ENCODE measurements at regions not wholly inside any gene's neighbourhood (a gene's known extent, or its start where the extent isn't known, plus 50 kb on each side); places are given as distances from the start of the nearest gene placed in this dataset.

DNA sequence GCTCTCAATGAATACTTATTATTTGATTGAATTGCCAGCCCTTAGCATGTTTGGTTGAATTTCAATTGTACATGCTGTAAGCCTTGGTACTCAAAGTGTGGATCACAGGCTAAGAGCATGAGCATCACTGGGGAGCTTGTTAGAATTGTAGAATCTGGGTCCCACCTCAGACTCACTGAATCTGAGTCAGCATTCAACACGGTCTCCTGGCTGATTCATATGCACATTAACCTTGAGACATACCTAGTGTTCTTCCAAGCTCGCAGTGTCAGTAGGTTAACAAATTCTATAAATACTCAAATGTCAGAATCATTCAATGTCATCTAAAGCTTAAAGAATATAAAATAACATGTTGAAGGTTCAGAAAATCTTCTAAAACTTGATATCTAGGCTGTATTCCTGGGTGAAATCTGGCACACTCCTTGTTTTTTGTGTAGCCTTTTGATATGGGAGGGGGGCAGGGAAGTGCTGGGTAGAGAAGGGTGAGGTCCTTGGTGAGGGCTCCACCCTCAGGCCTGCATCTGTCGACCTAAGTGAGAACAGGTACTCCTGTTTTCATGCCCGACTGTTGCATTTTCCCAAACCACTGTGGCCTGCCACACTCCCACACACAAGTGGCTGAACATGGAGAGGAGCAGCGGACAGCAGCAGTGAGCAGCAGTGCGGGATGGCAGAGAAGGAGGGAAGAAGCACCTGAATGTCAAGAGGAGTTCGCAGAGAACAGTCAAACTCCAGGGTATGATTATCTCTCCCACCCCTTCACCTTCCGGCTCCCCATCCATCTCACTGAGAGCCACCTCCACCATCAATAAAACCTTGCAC is 529.6 kb upstream of the IGFBP7 start:
- H3K9me3 Mint-ChIP-seq (ENCODE audit: unreplicated experiment) = no peaks in the 10 kb centered on the region
- H3K27ac Mint-ChIP-seq (ENCODE audit: unreplicated experiment) = no peak overlapping the region
- DNase-seq (ENCODE audit: extremely low spot score, unreplicated experiment) = no peak
- no peaks in the 10 kb centered on the region for H3K36me3 Mint-ChIP-seq (ENCODE audit: unreplicated experiment)
- TF ChIP-seq, protein P1, sequence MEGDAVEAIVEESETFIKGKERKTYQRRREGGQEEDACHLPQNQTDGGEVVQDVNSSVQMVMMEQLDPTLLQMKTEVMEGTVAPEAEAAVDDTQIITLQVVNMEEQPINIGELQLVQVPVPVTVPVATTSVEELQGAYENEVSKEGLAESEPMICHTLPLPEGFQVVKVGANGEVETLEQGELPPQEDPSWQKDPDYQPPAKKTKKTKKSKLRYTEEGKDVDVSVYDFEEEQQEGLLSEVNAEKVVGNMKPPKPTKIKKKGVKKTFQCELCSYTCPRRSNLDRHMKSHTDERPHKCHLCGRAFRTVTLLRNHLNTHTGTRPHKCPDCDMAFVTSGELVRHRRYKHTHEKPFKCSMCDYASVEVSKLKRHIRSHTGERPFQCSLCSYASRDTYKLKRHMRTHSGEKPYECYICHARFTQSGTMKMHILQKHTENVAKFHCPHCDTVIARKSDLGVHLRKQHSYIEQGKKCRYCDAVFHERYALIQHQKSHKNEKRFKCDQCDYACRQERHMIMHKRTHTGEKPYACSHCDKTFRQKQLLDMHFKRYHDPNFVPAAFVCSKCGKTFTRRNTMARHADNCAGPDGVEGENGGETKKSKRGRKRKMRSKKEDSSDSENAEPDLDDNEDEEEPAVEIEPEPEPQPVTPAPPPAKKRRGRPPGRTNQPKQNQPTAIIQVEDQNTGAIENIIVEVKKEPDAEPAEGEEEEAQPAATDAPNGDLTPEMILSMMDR (IDR thresholded peaks at IDR 0.05) = no peak
- peaks cover 12% of the 10 kb centered on the region for H3K27me3 Mint-ChIP-seq (ENCODE audit: unreplicated experiment)
- no peaks in the 10 kb centered on the region for H3K4me1 Mint-ChIP-seq (ENCODE audit: unreplicated experiment)
- no peak overlapping the region for H3K4me3 Mint-ChIP-seq (ENCODE audit: unreplicated experiment)

DNA sequence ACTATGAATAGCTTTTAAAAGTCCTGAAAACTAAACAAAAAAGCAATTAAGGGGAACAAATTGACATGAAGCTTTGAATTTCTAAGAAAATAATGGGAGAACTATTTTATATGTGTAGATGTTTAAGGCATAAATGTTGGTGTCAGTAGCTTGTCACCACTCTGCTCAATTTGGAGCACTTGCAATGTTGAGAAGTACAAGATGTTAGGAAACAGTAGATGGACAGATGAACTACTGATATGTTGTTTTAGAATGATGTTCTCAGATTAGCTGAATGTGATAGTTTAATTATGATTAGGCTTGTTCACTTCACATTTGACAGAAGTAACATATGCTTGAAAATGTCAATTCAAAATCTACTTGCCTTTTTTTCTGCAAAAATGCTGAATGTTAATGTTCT is 525.7 kb upstream of the IGFBP7 start:
- Mint-ChIP-seq H3K9me3 (ENCODE audit: unreplicated experiment) (no peaks in the 10 kb centered on the region), H3K27ac (ENCODE audit: unreplicated experiment) (no peak overlapping the region), H3K36me3 (ENCODE audit: unreplicated experiment) (no peaks in the 10 kb centered on the region), H3K4me1 (ENCODE audit: unreplicated experiment) (no peaks in the 10 kb centered on the region), H3K4me3 (ENCODE audit: unreplicated experiment) (no peak overlapping the region), H3K27me3 (ENCODE audit: unreplicated experiment) (peaks cover 15% of the 10 kb centered on the region)
- TF ChIP-seq, protein P1 (IDR thresholded peaks at IDR 0.05) = no peak
- DNase-seq (ENCODE audit: extremely low spot score, unreplicated experiment) = no peak

DNA sequence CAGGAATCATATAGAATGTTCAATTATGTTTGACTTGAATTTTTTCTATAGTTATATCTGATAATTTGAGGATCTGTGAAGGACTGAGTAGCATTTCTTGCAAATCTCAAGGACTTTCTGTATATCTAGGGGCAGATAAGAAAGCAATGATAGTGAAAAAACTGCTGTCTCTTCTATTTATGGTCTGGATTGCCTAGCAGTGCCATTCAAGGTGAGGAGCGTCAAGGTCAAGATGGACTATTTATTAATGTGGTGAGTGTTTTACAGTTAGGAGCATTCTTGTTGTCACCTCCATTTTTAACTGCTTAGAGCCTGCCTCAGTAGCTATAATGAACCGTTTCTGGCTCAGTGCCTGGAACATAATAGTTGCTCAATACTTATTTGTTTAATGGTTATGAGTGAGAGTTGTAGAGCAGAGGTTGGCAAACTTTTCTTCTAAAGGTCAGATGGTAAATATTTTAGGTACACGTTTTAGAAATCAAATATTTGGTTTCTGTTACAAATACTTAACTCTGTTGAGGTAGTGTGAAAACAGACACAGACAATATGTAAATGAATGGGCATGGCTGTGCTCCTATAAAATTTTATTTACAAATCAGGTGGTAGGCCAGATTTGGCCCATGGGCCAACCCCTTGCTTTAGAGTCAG is 523.2 kb upstream of the IGFBP7 start:
- no peaks in the 10 kb centered on the region for H3K9me3 Mint-ChIP-seq (ENCODE audit: unreplicated experiment)
- no peak overlapping the region for H3K4me3 Mint-ChIP-seq (ENCODE audit: unreplicated experiment)
- no peaks in the 10 kb centered on the region for H3K4me1 Mint-ChIP-seq (ENCODE audit: unreplicated experiment)
- no peaks in the 10 kb centered on the region for H3K36me3 Mint-ChIP-seq (ENCODE audit: unreplicated experiment)
- peaks cover 15% of the 10 kb centered on the region for H3K27me3 Mint-ChIP-seq (ENCODE audit: unreplicated experiment)
- DNase-seq (ENCODE audit: extremely low spot score, unreplicated experiment) = no peak
- TF ChIP-seq, protein P1 (IDR thresholded peaks at IDR 0.05) = no peak
- no peak overlapping the region for H3K27ac Mint-ChIP-seq (ENCODE audit: unreplicated experiment)

DNA sequence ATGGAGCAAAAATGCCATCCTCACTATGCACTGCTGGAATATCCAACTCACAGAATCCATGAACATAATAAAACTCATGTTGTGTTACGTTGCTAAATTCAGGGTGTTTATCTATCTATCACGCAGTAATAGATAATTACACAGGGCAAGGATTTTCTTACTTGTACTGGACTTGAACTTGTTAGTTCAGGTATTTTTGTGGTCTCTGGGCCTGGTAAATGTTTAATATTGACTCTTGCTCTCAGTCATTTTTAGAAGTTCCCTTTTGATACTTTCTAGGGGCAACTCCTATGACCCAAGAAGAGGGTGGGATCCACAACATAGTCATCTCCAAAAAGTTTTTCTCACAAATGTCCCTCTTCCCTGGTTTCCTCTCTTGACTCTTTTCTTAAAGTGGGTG is 522.4 kb upstream of the IGFBP7 start:
- Mint-ChIP-seq H3K27ac (ENCODE audit: unreplicated experiment) (no peak overlapping the region), H3K4me1 (ENCODE audit: unreplicated experiment) (no peaks in the 10 kb centered on the region), H3K36me3 (ENCODE audit: unreplicated experiment) (no peaks in the 10 kb centered on the region), H3K27me3 (ENCODE audit: unreplicated experiment) (peaks cover 11% of the 10 kb centered on the region), H3K4me3 (ENCODE audit: unreplicated experiment) (no peak overlapping the region), H3K9me3 (ENCODE audit: unreplicated experiment) (no peaks in the 10 kb centered on the region)
- TF ChIP-seq, protein P1 (IDR thresholded peaks at IDR 0.05) = no peak
- no peak for DNase-seq (ENCODE audit: extremely low spot score, unreplicated experiment)

DNA sequence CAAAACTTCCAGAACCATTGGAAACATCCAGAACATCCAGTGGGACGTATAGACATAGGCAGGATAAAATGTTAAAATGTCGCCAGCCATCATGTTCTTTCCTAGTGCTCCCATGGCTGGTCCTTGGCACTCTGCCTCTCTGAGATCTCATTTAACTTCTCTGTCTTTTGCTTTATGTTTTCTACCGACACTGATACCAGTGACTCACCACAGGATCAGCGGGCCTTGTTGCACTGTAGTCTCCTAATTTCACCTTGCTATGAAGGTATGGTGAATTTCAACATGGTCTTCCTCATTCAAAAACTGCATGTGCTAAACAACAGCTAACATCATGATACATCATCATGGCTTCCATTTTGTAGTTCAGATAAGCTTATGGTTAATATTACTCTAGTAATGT is 521.0 kb upstream of the IGFBP7 start:
- TF ChIP-seq, protein P1 (IDR thresholded peaks at IDR 0.05) = no peak
- Mint-ChIP-seq H3K4me3 (ENCODE audit: unreplicated experiment) (no peak overlapping the region), H3K27me3 (ENCODE audit: unreplicated experiment) (peaks cover 5% of the 10 kb centered on the region), H3K4me1 (ENCODE audit: unreplicated experiment) (no peaks in the 10 kb centered on the region), H3K9me3 (ENCODE audit: unreplicated experiment) (no peaks in the 10 kb centered on the region), H3K27ac (ENCODE audit: unreplicated experiment) (no peak overlapping the region), H3K36me3 (ENCODE audit: unreplicated experiment) (no peaks in the 10 kb centered on the region)
- DNase-seq (ENCODE audit: extremely low spot score, unreplicated experiment) = no peak

Measured in osteocyte (in vitro differentiated cells).